GM18870 (cell line): ENCODE measurements at regions not wholly inside any gene's neighbourhood (a gene's known extent, or its start where the extent isn't known, plus 50 kb on each side); places are given as distances from the start of the nearest gene placed in this dataset.
"Not testable (repeated sequence)": the region's sequence is repeated elsewhere in the genome, so short reads cannot be mapped to it uniquely, and the experiment has no call there.

Experiments used
- ATAC-seq: cut with Tn5 transposase; IDR thresholded peaks from one replicate; pipeline ENCODE4 v1.9.1; 2021; ENCODE audit warnings: moderate library complexity; ENCODE audit not compliant: unreplicated experiment

GRCh38 chr13:38415233-38415632 is 65.6 kb downstream of the UFM1 start:
- ATAC-seq, result peak; percentile 98

- no peak for ATAC-seq
These were observed 67.6 kb downstream of the UFM1 start for GRCh38 chr13:38417241-38417640.

- no peak for ATAC-seq
These were observed 68.1 kb downstream of the UFM1 start for GRCh38 chr13:38417727-38418126.

GRCh38 chr13:38418286-38418685 is 68.6 kb downstream of the UFM1 start:
- no peak for ATAC-seq

- ATAC-seq, result peak; percentile 42
These were observed 69.7 kb downstream of the UFM1 start for GRCh38 chr13:38419312-38419873.

- no peak for ATAC-seq
These were observed 72.2 kb downstream of the UFM1 start for GRCh38 chr13:38421590-38422560.

- no peak for ATAC-seq
These were observed 80.3 kb downstream of the UFM1 start for GRCh38 chr13:38429916-38430315.

- no peak for ATAC-seq
These were observed 81.1 kb downstream of the UFM1 start for GRCh38 chr13:38430796-38431195.

GRCh38 chr13:38440666-38441065 is 91.0 kb downstream of the UFM1 start:
- no peak for ATAC-seq

- ATAC-seq, result no peak
These were observed 95.3 kb downstream of the UFM1 start for GRCh38 chr13:38444904-38445303.

- ATAC-seq, result no peak
These were observed 103.0 kb downstream of the UFM1 start for GRCh38 chr13:38452656-38453055.

- ATAC-seq, result no peak
These were observed 113.0 kb downstream of the UFM1 start for GRCh38 chr13:38462605-38463004.

- no peak for ATAC-seq
These were observed 113.4 kb downstream of the UFM1 start for GRCh38 chr13:38463048-38463447.

- not testable (repeated sequence) for ATAC-seq
These were observed 122.8 kb downstream of the UFM1 start for GRCh38 chr13:38472411-38472810.

- no peak for ATAC-seq
These were observed 123.7 kb downstream of the UFM1 start for GRCh38 chr13:38473305-38473704.

- no peak for ATAC-seq
These were observed 128.0 kb downstream of the UFM1 start for GRCh38 chr13:38477676-38478075.

GRCh38 chr13:38483623-38484022 is 134.0 kb downstream of the UFM1 start:
- ATAC-seq, result no peak

- ATAC-seq, result no peak
These were observed 141.0 kb downstream of the UFM1 start for GRCh38 chr13:38490657-38491056.

GRCh38 chr13:38494445-38494844 is 144.8 kb downstream of the UFM1 start:
- no peak for ATAC-seq

GRCh38 chr13:38496917-38497316 is 147.3 kb downstream of the UFM1 start:
- no peak for ATAC-seq

GRCh38 chr13:38498271-38498670 is 148.6 kb downstream of the UFM1 start:
- ATAC-seq, result no peak

GRCh38 chr13:38514575-38514974 is 164.9 kb downstream of the UFM1 start:
- no peak for ATAC-seq
